HepG2 (cell line): ENCODE measurements at regions not wholly inside any gene's neighbourhood (a gene's known extent, or its start where the extent isn't known, plus 50 kb on each side); places are given as distances from the start of the nearest gene placed in this dataset.

Experiments used
- ATAC-seq: fragments of 200-7000 bp; cut with Tn5 transposase; 3 replicates; pipeline ENCODE4 v1.9.1; 2020; ENCODE audit warnings: mild to moderate bottlenecking, moderate library complexity
- BruUV-seq: library from RNA; stranded (reverse); fragments of 400-500 nt; replicated peaks from 2 replicates; lab custom pipeline; 2021; lab: Mats Ljungman, UMichigan
- CTCF ChIA-PET: fragments of 300-600 bp; formaldehyde crosslinking; extraction: SDS; loops from one replicate; lab custom pipeline; 2021; ENCODE audit warnings: low total read pairs, inconsistent platforms, low intra/inter-chr PET ratio; lab: Yijun Ruan, JAX
- POLR2A ChIA-PET: fragments of 350-600 bp; sonication (Branson Sonifier 250); formaldehyde crosslinking; loops from one replicate; lab custom pipeline; 2020; ENCODE audit warnings: antibody characterized with exemption, inconsistent platforms; lab: Yijun Ruan, JAX
- DNase-seq: peaks from one replicate; pipeline ENCODE4 v3.0.0-alpha.2; 2015; ENCODE audit warnings: low spot score
- FAIRE-seq: peaks from 3 replicates; lab custom pipeline; 2011; peaks lifted over from hg19 to GRCh38; lab: Jason Lieb, UNC
- H2AFZ ChIP-seq: one replicate; pipeline ENCODE4 v1.6.1; 2011; ENCODE audit warnings: low read length, inconsistent platforms
- H3K27ac ChIP-seq: fragments of 300-600 bp; 3 replicates; pipeline ENCODE4 v1.8.0; 2011; ENCODE audit warnings: mixed run types, mild to moderate bottlenecking, mixed read lengths, low read length, inconsistent platforms; ENCODE audit not compliant: insufficient read depth; ENCODE audit errors: extremely low read length
- H3K27me3 ChIP-seq, 2 experiments: fragments of 200-600 bp in 1 of 2; 2 replicates in 1 of 2; 3 replicates in 1 of 2; pipeline versions ENCODE4 v1.6.0 to v1.8.0; 2011; ENCODE audit warnings: low read length in 2 of 2, mild to moderate bottlenecking in 2 of 2, moderate library complexity in 2 of 2, inconsistent platforms in 1 of 2; ENCODE audit not compliant: insufficient read depth in 2 of 2, control insufficient read depth in 1 of 2
- H3K36me3 ChIP-seq, 2 experiments: fragments of 200-600 bp in 1 of 2; replicated peaks in 1 of 2; 2 replicates in 1 of 2; 3 replicates in 1 of 2; pipeline versions ENCODE4 v1.5.1 to v1.8.0; 2011; ENCODE audit warnings: low read length in 2 of 2, inconsistent platforms in 1 of 2; ENCODE audit not compliant: insufficient read depth in 2 of 2, control insufficient read depth in 1 of 2
- H3K4me1 ChIP-seq: 2 replicates; pipeline ENCODE4 v1.5.1; 2012; ENCODE audit warnings: low read length, inconsistent platforms; ENCODE audit not compliant: insufficient read depth
- H3K4me2 ChIP-seq: 2 replicates; pipeline ENCODE4 v1.6.0; 2011; ENCODE audit warnings: low read depth, low read length, inconsistent platforms
- H3K4me3 ChIP-seq, 3 experiments: fragments of 200-600 bp in 1 of 3; sonication (generic), shearing (Covaris generic) in 1 of 3; replicated peaks in 1 of 3; 2 replicates each; pipeline ENCODE4 v1.5.1; 2011 to 2016; ENCODE audit warnings: low read length in 3 of 3, inconsistent platforms in 2 of 3, low read depth in 2 of 3, mild to moderate bottlenecking in 2 of 3, control low read depth in 1 of 3, mixed read lengths in 1 of 3; ENCODE audit not compliant: insufficient read depth in 1 of 3
- H3K79me2 ChIP-seq: one replicate; pipeline ENCODE4 v1.6.1; 2011; ENCODE audit warnings: low read length, inconsistent platforms; ENCODE audit not compliant: insufficient read depth
- H3K9ac ChIP-seq: 2 replicates; pipeline ENCODE4 v1.6.0; 2011; ENCODE audit warnings: mild to moderate bottlenecking, low read depth, low read length, inconsistent platforms; ENCODE audit not compliant: insufficient read depth
- H3K9me3 ChIP-seq: 2 replicates; pipeline ENCODE4 v1.5.1; 2012; ENCODE audit warnings: mild to moderate bottlenecking, low read length
- H4K20me1 ChIP-seq: 2 replicates; pipeline ENCODE4 v1.6.0; 2011; ENCODE audit warnings: inconsistent platforms, mild to moderate bottlenecking, low read length, moderate library complexity; ENCODE audit not compliant: insufficient read depth
- HDAC2 ChIP-seq: sonication (generic); formaldehyde crosslinking; IDR thresholded peaks from 2 replicates; pipeline ENCODE4 v1.4.0; 2020; ENCODE audit warnings: missing genetic modification reagents
- SMARCC2 ChIP-seq: fragments of 450-650 bp; IDR thresholded peaks from 2 replicates; pipeline ENCODE4 v1.6.1; 2017; ENCODE audit warnings: antibody characterized with exemption, mild to moderate bottlenecking
- SRSF1 ChIP-seq: fragments of 200-400 bp; formaldehyde crosslinking; optimal IDR thresholded peaks from 2 replicates; pipeline ENCODE3; 2017; ENCODE audit warnings: mild to moderate bottlenecking, low read depth, low read length, moderate library complexity
- TARDBP ChIP-seq: sonication (generic); formaldehyde crosslinking; IDR thresholded peaks from 2 replicates; pipeline ENCODE4 v1.8.0; 2022; ENCODE audit warnings: mild to moderate bottlenecking, missing genetic modification reagents
- WIZ ChIP-seq: sonication (generic); formaldehyde crosslinking; IDR thresholded peaks from 2 replicates; pipeline ENCODE4 v1.5.1; 2020; ENCODE audit warnings: mild to moderate bottlenecking, missing genetic modification reagents
- ZNF24 ChIP-seq: fragments of 450-650 bp; IDR thresholded peaks from 2 replicates; pipeline ENCODE4 v1.6.1; 2017; ENCODE audit warnings: antibody characterized with exemption, mild to moderate bottlenecking
- ZNF678 ChIP-seq: sonication (generic); formaldehyde crosslinking; IDR thresholded peaks from 2 replicates; pipeline ENCODE4 v1.4.0; 2020; ENCODE audit warnings: mild to moderate bottlenecking, missing genetic modification reagents
- ZNF816 ChIP-seq: sonication (generic); formaldehyde crosslinking; IDR thresholded peaks from 2 replicates; pipeline ENCODE4 v1.8.0; 2022; ENCODE audit warnings: missing genetic modification reagents, mild to moderate bottlenecking, borderline replicate concordance
- ZNF879 ChIP-seq: sonication (generic); formaldehyde crosslinking; IDR thresholded peaks from 2 replicates; pipeline ENCODE4 v1.8.1; 2023; ENCODE audit warnings: missing genetic modification reagents
- WGBS: methylation state at CpG from one replicate; pipeline ENCODE4 v1.1.6; 2017; ENCODE audit warnings: low lambda C conversion rate; 5-methylcytosine and 5-hydroxymethylcytosine counted together
- in situ Hi-C: cut with HindIII; loops from 2 replicates; pipeline ENCODE4 v1.10.0; 2017; ENCODE audit warnings: low pct_unique_long_range_greater_than_20kb; ENCODE audit not compliant: extremely low pct_ligation_motif_present
- intact Hi-C: fragments of 100-400 bp; cut with micrococcal nuclease; formaldehyde crosslinking; loops from one replicate; pipeline ENCODE4 v1.10.0; 2022; ENCODE audit not compliant: unreplicated experiment
- TF ChIP-seq, protein P1 (sequence below): IDR thresholded peaks from 2 replicates; pipeline ENCODE4 v1.6.1; 2016; ENCODE audit warnings: missing compliant biosample characterization, missing genetic modification reagents, borderline replicate concordance
- TF ChIP-seq, protein P2 (sequence below): sonication (generic); formaldehyde crosslinking; IDR thresholded peaks from 2 replicates; pipeline ENCODE4 v1.4.0; 2020; ENCODE audit warnings: missing genetic modification reagents
- TF ChIP-seq, protein P3 (sequence below): sonication (generic); formaldehyde crosslinking; IDR thresholded peaks from 2 replicates; pipeline ENCODE4 v1.5.0; 2020; ENCODE audit warnings: mild to moderate bottlenecking, missing genetic modification reagents

DNA sequence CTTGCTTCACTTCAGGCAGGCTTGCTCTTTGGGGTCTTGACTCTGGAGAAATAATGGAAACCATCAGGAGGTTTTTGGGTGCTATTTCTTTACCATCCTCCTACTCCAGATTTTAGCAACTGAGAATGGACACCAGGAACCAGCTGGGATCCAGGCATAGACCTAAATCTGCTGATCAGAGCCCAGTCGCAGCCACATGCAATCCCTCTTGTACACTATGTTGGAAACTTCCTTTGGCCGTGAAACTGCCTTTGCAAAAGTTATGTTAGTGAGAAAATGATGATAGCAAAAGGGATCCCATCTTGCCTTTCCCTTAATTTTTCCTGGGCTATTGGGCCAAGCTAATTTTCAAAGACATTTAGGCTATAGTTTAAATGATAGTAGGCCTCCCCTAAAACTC lies 158.8 kb upstream of the ARL4C start:
- no TSS peak for BruUV-seq
- Histone ChIP-seq H3K27ac (no peak overlapping the region), H3K4me2 (no peak overlapping the region), H3K4me1 (peaks cover 36% of the 10 kb centered on the region), H3K36me3 (no peaks in the 10 kb centered on the region), H2AFZ (no peak overlapping the region), H3K4me3 (no peak overlapping the region), H3K9ac (no peak overlapping the region), H4K20me1 (no peaks in the 10 kb centered on the region), H3K79me2 (no peaks in the 10 kb centered on the region), H3K9me3 (0 out of 2 replicates have a peak, but pooled peaks cover 6% of the 10 kb centered on the region), H3K27me3 (no peaks in the 10 kb centered on the region)
- intact Hi-C loops (no loop called here), in situ Hi-C loops (no loop called here)
- ChIA-PET POLR2A (no interaction called here), CTCF (no interaction called here)
- no peak for TF ChIP-seq ZNF24
- no peak for TF ChIP-seq ZNF816 (CRISPR knock-in tag)
- TF ChIP-seq ZNF678 (CRISPR knock-in tag) = no peak
- TF ChIP-seq, protein P1, sequence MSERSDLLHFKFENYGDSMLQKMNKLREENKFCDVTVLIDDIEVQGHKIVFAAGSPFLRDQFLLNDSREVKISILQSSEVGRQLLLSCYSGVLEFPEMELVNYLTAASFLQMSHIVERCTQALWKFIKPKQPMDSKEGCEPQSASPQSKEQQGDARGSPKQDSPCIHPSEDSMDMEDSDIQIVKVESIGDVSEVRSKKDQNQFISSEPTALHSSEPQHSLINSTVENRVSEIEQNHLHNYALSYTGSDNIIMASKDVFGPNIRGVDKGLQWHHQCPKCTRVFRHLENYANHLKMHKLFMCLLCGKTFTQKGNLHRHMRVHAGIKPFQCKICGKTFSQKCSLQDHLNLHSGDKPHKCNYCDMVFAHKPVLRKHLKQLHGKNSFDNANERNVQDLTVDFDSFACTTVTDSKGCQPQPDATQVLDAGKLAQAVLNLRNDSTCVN (CRISPR knock-in tag) = no peak
- no peak for TF ChIP-seq ZNF879 (CRISPR knock-in tag)
- no peak for TF ChIP-seq SRSF1
- TF ChIP-seq SMARCC2 = no peak
- TF ChIP-seq, protein P2, sequence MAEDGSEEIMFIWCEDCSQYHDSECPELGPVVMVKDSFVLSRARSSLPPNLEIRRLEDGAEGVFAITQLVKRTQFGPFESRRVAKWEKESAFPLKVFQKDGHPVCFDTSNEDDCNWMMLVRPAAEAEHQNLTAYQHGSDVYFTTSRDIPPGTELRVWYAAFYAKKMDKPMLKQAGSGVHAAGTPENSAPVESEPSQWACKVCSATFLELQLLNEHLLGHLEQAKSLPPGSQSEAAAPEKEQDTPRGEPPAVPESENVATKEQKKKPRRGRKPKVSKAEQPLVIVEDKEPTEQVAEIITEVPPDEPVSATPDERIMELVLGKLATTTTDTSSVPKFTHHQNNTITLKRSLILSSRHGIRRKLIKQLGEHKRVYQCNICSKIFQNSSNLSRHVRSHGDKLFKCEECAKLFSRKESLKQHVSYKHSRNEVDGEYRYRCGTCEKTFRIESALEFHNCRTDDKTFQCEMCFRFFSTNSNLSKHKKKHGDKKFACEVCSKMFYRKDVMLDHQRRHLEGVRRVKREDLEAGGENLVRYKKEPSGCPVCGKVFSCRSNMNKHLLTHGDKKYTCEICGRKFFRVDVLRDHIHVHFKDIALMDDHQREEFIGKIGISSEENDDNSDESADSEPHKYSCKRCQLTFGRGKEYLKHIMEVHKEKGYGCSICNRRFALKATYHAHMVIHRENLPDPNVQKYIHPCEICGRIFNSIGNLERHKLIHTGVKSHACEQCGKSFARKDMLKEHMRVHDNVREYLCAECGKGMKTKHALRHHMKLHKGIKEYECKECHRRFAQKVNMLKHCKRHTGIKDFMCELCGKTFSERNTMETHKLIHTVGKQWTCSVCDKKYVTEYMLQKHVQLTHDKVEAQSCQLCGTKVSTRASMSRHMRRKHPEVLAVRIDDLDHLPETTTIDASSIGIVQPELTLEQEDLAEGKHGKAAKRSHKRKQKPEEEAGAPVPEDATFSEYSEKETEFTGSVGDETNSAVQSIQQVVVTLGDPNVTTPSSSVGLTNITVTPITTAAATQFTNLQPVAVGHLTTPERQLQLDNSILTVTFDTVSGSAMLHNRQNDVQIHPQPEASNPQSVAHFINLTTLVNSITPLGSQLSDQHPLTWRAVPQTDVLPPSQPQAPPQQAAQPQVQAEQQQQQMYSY (CRISPR knock-in tag) = no peak
- TF ChIP-seq, protein P3, sequence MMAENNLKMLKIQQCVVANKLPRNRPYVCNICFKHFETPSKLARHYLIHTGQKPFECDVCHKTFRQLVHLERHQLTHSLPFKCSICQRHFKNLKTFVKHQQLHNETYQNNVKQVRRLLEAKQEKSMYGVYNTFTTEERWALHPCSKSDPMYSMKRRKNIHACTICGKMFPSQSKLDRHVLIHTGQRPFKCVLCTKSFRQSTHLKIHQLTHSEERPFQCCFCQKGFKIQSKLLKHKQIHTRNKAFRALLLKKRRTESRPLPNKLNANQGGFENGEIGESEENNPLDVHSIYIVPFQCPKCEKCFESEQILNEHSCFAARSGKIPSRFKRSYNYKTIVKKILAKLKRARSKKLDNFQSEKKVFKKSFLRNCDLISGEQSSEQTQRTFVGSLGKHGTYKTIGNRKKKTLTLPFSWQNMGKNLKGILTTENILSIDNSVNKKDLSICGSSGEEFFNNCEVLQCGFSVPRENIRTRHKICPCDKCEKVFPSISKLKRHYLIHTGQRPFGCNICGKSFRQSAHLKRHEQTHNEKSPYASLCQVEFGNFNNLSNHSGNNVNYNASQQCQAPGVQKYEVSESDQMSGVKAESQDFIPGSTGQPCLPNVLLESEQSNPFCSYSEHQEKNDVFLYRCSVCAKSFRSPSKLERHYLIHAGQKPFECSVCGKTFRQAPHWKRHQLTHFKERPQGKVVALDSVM (CRISPR knock-in tag) = no peak
- no peak for TF ChIP-seq HDAC2 (CRISPR knock-in tag)
- TF ChIP-seq TARDBP (CRISPR knock-in tag) = no peak
- TF ChIP-seq WIZ (CRISPR knock-in tag) = no peak
- no peak for ATAC-seq
- DNase-seq = no peak
- no peak for FAIRE-seq
- WGBS = 62% methylated on average over 2 of the region's 2 CpGs
